GM19324 (cell line): ENCODE measurements at regions not wholly inside any gene's neighbourhood (a gene's known extent, or its start where the extent isn't known, plus 50 kb on each side); places are given as distances from the start of the nearest gene placed in this dataset.

Experiments
- ATAC-seq: cut with Tn5 transposase; IDR thresholded peaks from one replicate; pipeline ENCODE4 v1.9.1; 2021; ENCODE audit warnings: mild to moderate bottlenecking, moderate library complexity; ENCODE audit not compliant: unreplicated experiment, low FRiP score

DNA sequence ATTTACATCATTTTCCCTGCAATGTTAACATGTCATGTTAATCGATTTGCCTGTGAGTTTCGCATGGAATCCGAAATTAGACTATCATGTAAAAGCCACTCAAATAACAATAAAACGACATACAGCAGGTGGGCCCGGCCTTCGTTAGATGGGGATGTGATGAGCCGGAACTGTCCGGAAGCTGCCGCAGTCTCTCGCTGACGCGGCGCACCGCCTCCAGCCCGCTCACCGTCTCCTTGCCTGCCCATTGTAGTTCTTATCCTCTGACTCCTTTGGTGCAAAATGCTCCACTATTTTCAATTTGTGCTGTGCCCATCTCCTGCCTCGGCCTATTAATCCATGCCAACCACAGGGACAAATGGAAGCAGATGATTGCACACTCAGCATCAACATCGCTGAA is 877.5 kb upstream of the TENM3 start:
- ATAC-seq: no peak

DNA sequence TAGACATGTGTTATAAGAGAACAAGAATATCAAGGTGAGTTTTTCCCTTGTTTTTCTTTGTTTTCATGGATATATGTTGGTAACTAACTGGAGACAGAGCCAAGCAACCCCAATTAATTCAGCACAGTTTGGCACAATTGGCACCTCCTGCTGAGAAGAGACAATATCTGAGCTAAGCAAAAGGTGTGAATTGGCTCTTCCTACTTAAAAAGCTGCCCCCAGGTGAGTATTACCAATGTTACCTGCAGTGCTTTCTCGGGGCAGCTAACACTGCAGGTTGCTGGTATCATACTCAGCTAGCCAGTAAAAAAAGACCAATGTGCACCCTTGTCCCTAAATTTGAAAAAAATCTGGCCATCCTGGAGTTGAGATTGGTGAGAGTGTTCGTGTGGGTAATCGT is 871.2 kb upstream of the TENM3 start:
- no peak for ATAC-seq

DNA sequence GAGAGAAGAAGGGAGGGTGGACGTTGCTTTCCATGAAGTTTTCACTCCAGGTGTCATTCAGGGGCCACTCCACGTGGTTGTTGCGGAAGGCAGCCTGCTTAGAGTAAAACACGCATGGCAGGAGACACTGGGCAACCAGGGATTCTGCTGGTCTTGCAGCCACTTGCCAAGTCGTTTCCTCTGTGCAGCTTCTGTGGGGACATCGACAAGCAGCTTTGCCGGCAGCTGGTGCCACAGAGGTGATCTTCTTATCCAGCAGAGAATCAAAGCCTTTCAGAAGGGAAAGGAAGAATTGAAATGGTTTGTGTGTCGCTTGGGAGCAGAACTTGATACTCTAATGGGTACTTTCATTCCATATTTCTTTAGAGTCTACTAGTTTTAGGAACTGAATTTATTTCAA is 867.1 kb upstream of the TENM3 start:
- ATAC-seq: no peak

DNA sequence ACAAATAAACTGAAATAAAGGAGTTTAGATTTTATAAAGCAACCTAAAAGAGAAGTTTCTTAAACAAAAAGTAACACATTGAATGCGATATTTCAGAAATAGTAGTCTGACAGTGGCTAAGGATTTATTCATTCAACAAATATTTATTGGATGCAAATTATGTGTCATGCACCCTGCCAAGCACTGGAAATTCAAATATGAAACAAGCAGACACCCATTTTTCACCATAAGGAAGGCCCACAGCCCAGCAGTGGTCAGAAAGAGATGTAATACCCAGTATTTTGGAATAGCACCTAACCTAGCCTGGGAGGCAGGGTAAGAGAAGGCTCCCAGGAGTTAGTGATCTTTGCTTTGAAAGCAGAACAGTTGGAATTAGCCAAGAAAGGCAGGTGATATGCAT is 855.1 kb upstream of the TENM3 start:
- ATAC-seq: no peak

DNA sequence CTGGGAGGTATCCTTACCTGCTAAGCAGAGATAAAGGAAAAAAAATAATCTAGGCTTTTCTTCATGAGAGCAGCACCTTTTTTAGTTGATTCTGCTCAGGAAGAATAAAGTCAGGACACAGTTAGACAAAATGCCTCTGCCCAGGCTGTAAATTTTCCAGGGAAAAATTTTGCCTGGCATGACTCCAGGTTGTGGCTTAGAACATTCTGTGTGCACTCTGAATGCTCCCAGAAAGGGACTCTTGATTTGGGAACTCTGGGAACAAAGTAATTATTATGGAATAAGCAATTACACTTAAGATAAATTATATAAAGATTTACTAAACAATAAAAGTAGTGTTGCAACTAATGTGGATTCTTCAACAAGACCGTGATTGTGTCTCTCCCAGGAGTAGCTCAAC is 826.2 kb upstream of the TENM3 start:
- ATAC-seq: no peak

DNA sequence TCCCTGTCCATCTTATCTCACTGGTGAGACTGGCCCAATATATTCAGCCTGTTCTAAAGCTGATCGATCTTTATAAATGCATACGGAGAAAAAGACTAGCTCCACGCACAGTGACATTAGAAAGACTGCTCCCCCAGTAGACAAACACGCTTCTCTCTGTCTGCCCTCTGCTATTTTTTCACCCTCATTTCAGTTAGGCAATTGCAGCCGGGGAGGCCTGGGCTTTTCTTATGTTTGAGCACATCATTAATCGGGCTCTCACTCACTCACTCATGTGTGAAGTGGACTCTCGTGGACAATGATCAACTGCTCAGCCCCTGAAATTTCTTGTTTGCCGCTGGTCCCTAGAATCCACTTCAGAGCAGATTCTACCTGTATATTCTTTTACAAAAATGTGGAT is 824.7 kb upstream of the TENM3 start:
- no peak for ATAC-seq

DNA sequence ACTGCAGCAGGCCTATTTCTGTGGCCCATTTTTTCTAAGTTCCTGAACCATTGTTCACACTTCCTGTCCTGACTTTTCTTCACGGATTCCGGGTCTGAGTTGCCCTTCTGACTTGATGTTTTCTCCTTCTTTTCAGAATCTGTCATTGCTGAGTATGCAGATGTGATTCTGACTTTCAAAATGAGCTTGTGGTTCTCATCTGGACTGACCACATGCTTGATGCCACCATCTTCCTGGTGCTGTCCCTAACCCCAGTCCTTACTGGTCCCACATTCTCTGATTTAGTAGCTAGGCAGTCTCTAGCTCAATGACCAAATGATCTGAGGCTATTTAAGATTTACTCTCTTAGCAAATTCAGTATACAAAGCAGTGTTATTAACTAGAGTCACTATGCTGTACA is 822.3 kb upstream of the TENM3 start:
- no peak for ATAC-seq

DNA sequence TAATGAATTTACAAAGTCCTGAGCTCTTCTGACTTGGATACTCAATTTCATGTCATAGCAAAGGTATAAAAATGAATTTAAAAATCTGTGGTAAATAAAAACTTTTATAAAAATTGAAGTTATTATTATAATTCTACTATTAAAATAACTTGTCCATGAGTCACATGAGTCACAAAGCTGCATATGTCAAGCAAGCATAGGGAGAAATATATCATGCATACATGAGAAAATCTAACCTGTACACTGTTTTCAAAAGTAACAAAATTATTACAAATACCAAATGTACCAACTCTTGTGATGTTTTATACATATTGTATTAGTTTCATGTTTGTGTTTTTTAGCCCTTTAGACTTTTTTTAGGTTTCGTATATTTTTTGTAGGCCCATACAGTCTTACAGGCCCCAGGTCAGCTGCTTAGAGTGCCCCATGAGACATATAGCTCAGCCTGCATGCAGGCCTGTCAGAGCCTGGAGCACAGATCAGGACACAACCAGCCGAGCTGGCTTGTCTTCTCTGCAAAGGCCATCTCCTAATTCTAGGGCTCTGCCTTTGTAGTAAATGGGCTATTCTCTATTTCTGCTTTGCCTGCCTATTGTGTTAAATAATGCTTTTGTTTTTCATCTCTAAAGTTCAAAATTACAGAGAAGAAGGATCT is 818.7 kb upstream of the TENM3 start:
- no peak for ATAC-seq

DNA sequence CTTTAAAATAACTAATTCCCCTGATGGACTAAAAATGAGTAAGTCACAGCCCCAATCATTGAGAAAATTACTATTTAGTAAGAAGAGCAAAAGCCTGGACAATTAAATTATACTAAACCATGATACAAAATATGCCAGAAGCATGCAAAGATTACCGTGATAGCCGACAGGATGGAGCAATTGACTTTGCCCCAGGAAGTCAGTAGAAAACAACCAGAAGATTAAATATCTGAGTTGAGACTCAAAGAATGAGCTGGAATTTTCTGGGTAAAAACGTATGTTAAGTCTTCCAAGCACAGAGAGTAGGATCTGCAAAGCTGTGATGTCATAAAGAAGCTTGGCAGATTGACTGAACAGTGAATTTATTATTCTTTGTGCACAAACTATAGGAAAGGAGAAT is 816.1 kb upstream of the TENM3 start:
- no peak for ATAC-seq

DNA sequence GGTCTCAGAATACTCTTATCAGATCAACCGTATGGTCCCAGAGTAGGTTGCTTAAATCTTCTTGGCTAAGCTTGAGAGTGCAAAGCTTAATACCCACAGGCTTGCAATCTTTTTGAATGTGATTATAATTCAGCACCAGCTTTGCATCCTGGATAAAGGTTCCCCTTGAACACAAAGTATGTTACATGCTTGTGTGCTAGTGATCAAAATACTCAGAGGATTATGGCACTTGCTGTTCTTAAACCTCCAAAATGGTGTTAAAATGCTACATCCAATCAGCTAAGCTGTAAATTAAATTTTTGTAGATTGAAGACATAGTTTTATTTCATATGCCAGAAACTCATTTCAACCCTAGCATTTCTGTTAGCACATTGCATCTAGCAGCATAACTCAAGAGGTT is 812.2 kb upstream of the TENM3 start:
- ATAC-seq: no peak

DNA sequence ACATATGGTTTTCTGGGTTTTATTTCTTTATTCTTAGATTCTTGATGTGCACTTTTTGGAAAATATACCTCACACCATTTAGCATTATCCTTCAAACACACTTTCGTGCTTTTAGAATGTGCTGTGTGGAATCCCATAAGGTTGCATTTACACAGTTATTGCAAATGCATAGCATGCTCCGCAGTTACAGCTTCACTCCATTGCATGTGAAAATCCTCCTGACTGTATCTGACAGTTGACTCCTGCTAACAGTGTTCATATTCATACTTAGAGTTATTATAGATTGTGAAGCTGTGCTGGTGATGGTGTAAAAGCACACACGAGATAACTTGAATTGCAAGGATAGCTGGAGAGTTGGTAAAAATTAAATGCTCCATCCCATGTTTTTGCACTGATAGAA is 811.5 kb upstream of the TENM3 start:
- ATAC-seq: no peak

DNA sequence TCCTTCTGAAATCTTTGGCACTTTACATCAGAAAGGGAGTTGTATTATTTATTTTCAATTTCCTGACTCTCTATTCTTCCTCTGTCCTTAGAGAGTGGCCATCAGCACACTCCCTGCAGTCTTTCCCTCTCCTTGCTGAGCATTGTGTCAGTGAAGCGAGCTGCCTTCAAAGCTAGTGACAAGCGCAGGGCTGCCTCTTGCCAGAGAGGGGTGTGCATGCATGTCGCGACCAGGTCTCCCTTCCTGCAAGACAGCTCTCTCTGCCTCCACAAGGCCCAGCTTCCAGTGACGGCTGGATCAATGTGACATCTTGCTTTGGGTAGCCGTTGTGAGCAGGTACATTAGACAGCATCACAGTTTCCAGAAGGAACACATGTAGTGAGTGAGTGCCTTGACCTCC is 810.9 kb upstream of the TENM3 start:
- no peak for ATAC-seq

DNA sequence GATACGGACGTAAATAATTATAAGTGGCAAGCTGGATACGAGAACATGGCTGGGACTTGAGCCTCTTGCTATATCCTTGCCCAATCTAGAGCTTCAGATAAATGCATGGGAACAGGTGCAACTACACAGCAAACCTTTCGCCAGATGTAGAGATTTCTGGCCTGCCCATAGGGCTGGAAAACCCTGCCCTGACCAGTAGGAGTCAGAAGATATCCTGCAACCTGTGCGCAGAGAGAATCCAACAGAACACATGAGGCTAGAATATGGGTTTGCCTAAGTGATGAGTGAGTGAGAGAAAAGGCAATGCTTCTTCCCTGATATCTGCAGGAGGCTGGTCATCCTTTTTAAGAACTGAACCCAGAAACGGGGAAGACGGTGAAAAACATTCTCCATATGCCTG is 805.3 kb upstream of the TENM3 start:
- ATAC-seq: no peak

DNA sequence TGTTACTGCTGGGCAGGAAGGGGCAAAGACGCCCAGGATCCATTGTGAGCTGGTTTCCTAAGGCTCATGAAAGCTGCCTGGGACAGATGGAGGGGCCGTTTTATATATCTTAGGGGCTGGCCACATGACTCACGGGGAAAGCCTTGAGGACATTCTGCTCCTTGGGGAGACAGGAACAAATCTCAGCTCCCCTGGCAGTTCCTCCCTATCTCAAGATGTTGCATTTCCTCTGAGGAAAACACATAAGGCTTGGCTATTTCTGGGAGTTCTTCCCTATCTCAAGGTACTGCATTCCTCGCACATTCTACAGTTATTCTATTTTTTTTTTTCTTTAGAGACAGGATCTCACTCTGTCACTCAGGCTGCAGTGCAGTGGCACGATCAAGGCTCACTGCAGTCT is 804.6 kb upstream of the TENM3 start:
- ATAC-seq: no peak

DNA sequence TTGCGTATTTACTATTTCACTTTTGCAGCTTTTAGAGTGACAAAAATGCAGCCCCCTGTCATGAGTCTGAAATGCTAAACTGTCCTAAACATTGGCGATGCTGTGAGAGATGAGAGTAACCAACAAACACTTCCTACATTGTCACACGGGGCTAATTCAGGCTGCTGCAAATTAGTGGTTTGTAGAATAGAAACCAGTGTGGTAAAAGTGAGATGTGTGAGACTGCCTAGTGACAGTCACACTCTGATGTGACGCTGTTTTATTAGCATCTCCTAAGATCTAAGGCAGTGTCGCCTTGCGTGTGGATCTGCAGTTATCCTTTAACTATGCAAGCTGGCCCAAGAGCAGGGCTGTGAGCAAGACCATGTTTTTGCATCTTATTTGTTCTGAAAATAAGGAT is 800.2 kb upstream of the TENM3 start:
- no peak for ATAC-seq

DNA sequence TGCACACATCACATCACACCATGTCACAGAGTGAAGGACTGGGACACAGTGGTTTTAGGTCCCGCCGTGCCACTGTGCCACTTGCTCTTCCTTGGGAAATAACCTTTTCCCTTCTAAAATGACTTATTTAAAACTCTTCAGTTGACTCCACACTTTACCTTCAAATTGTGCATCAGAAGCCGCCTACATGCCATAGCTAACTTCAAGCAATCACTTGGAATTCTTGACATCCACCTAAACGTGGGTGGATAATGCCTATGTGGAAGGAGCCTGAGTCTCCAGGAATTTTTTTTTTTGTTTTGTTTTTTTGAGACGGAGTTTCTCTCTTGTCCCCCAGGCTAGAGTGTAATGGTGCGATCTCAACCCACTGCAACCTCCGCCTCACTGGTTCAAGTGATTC is 777.4 kb upstream of the TENM3 start:
- ATAC-seq: no peak

DNA sequence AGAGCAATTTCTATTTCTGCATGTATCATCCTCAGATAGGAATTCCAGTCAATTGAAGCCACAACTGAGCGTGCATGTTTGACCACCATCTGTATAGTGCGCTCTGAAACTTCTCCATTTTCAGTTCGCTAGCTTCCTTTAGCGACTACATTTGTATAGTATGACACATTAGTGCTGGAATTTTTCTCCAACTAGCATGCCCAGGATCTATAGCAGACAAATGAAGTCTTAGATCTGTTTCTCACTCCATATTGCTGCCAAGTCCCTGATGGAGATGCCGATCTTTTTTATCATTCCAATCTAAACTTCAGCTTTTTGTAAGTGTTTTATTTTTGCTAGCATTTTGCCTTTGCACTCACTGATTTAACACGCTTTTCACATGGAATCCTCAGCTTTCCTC is 774.8 kb upstream of the TENM3 start:
- no peak for ATAC-seq

DNA sequence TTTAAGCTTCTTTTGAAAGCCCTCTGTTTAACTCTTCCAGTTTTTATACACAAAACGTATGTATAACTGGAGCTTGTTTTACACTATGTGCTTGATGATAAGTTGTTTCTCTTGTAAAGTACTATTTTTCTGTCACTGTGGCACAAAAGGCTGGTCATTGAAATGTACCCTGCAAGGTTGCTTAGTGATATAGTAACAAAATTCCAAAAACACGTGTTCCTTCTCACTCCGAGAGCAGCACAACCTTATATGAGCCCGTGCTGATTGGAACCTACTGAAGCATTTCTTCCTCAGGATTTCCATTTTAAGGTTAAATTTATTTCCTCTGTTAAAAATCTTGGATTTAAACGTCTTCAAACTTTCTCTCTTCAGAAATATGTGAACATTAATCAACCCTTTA is 772.9 kb upstream of the TENM3 start:
- no peak for ATAC-seq

DNA sequence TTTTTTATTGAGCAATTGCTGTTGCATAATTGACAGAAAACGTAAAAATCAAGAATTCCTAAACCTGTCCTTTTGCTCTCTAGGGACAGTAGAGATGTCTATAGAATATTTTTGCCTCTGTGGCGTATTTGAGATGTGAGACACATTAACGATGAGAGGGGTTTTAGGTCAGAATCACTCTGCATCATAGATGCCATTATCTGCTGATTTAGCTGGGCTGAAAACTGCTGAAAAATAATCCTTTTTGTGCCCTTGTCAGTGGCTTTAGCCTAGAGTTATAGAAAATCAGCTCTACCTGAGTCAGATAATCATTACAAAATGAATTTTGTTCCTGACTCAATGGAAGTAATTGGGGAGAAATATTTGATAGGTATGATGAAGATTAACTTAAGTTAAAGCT is 767.8 kb upstream of the TENM3 start:
- ATAC-seq: no peak

DNA sequence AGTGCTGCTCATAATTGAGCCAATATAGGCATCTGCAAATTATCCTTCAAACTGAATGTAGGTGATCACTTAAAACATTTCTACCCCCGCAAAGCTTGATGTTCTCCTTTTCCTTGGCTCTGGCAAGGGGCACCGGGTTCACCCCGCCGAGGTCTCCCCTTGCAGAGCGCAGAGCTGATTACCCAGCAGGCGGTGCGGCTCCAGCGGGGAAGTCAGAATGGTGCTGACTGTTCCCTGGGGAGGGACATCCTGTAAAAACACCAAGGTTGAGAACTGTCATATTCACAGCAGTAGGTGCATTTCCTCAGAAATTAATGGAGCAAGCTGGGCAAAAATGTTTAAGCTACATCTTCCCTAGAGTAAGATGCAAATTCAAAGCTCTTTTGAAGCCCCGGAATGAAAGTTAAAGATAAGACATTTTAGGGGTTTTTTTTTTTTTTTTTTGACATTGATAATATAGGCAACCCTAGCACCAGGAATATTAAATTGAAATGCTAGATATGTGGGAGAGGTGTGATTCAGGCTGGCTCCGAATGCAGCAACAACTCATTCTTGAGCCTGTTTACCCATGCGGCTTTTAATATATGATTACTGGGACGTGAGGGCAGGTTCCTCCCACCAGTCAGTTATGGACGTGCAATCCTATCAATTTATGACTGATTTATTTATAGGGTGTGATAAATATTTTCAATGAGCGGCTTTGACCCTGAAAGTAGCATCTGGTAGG is 767.3 kb upstream of the TENM3 start:
- ATAC-seq: no peak

DNA sequence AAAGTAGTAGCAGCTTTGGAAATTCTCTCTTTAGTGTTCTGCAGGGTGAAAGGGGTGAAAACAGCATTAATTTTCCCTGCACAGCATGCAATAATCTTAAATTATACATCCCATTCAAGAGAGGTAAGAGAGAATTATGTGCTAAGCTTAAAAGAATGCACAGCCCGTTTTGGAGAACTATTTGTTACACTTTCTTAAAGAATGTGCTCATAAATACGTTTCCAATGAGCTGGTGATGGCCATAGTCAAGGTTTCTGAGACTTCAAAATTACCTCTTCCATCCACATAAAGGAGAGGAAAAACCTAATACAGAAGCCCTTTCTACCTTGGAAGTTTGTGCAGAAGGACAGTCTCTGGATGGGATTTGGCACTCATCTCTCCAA is 766.7 kb upstream of the TENM3 start:
- no peak for ATAC-seq

DNA sequence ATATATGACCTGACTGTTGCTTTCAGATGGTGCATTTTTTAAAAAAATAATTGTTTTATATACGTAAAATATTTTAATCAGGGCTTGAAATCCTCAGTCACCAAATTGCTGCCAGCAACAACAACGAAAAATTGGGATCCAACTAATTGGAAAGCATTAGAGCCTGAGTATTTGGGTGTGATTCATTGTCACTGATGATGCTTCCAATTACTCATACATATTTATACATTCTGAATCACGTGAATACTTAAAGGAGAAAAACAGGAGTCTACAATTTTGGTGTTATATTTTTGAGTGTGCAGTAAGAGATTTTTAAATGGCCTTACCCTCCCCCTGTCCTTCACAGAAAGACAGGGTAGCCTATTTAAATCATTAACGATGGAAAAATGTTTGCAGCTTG is 765.6 kb upstream of the TENM3 start:
- no peak for ATAC-seq

DNA sequence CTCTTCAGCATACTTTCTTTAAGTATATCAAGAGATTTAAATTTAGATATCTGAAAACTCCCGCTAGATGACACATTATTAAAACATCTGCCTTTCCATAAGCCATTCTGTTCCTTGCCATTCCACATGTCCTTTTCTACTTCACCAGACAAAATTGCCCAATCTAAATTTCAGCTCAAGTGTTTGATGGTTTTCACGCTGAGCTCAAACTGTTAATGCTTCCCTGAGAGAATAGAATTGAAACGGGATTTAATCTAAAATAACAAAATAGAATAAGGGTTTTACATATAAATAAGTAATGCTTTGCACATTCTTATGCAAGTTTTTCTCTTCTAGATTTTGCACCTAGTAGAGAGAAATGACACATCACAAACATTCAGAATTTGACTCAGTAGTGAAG is 764.5 kb upstream of the TENM3 start:
- no peak for ATAC-seq
